ENCODE measurements at regions not wholly inside any gene's neighbourhood (a gene's known extent, or its start where the extent isn't known, plus 50 kb on each side); places are given as distances from the start of the nearest gene placed in this dataset.

DNA sequence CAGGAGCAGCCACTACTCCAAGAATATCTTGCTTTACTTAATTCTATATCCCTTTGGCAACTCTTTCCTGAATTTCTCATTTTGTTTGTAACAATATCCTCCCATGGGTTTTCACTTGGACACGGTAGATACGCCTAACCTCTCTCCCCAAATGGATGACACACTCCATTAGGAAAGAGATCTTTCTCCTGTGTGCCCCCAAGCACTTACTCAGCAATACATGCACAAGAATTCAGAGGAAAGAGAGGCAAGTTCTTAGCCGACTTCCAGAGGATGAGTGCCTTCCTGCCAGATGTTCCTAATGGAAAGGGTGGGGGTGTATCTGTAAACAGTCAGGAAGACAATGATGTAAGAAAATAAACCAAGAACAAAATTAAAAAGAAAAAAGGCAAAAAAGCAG is 844.5 kb downstream of the NLGN4Y start:
- TF ChIP-seq, protein P1, sequence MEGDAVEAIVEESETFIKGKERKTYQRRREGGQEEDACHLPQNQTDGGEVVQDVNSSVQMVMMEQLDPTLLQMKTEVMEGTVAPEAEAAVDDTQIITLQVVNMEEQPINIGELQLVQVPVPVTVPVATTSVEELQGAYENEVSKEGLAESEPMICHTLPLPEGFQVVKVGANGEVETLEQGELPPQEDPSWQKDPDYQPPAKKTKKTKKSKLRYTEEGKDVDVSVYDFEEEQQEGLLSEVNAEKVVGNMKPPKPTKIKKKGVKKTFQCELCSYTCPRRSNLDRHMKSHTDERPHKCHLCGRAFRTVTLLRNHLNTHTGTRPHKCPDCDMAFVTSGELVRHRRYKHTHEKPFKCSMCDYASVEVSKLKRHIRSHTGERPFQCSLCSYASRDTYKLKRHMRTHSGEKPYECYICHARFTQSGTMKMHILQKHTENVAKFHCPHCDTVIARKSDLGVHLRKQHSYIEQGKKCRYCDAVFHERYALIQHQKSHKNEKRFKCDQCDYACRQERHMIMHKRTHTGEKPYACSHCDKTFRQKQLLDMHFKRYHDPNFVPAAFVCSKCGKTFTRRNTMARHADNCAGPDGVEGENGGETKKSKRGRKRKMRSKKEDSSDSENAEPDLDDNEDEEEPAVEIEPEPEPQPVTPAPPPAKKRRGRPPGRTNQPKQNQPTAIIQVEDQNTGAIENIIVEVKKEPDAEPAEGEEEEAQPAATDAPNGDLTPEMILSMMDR (IDR thresholded peaks at IDR 0.05; ENCODE audit: low read length), result no peak
- TF ChIP-seq EZH2 (IDR thresholded peaks at IDR 0.05; ENCODE audit: borderline replicate concordance, low read length), result no peak

All from OCI-LY1 (cell line).